H9 (cell line): ENCODE measurements at regions not wholly inside any gene's neighbourhood (a gene's known extent, or its start where the extent isn't known, plus 50 kb on each side); places are given as distances from the start of the nearest gene placed in this dataset.

Source experiments
- DNase-seq: peaks from one replicate; pipeline ENCODE4 v3.0.0-alpha.2; 2017
- H2AFZ ChIP-seq: one replicate; pipeline ENCODE4 v1.6.1; 2013; ENCODE audit warnings: mild to moderate bottlenecking, low read length, control low read depth, moderate library complexity
- H2AK5ac ChIP-seq: 2 replicates; pipeline ENCODE4 v1.6.1; 2013; ENCODE audit warnings: low read length, control low read depth, mixed read lengths; ENCODE audit not compliant: insufficient read length
- H2BK120ac ChIP-seq: one replicate; pipeline ENCODE4 v1.6.1; 2013; ENCODE audit warnings: low read depth, mild to moderate bottlenecking, low read length, control low read depth, inconsistent platforms; ENCODE audit not compliant: poor library complexity, severe bottlenecking
- H2BK12ac ChIP-seq: 2 replicates; pipeline ENCODE4 v1.6.1; 2013; ENCODE audit warnings: low read length, control low read depth, mixed read lengths, low read depth; ENCODE audit not compliant: insufficient read length
- H2BK15ac ChIP-seq: 2 replicates; pipeline ENCODE4 v1.6.1; 2013; ENCODE audit warnings: low read depth, low read length, control low read depth
- H2BK20ac ChIP-seq: one replicate; pipeline ENCODE4 v1.6.1; 2013; ENCODE audit warnings: low read depth, mild to moderate bottlenecking, low read length, control low read depth, inconsistent platforms; ENCODE audit not compliant: poor library complexity, severe bottlenecking
- H2BK5ac ChIP-seq: 2 replicates; pipeline ENCODE4 v1.6.1; 2013; ENCODE audit warnings: low read length, control low read depth, mixed read lengths; ENCODE audit not compliant: insufficient read length
- H3K14ac ChIP-seq: 2 replicates; pipeline ENCODE4 v1.6.1; 2013; ENCODE audit warnings: low read length, control low read depth; ENCODE audit not compliant: insufficient read depth
- H3K18ac ChIP-seq: 2 replicates; pipeline ENCODE4 v1.6.1; 2013; ENCODE audit warnings: low read depth, mild to moderate bottlenecking, mixed read lengths, low read length, control low read depth; ENCODE audit not compliant: insufficient read length
- H3K23ac ChIP-seq: 2 replicates; pipeline ENCODE4 v1.6.1; 2013; ENCODE audit warnings: low read length, control low read depth, mixed read lengths, low read depth; ENCODE audit not compliant: insufficient read length
- H3K23me2 ChIP-seq: 2 replicates; pipeline ENCODE4 v1.6.1; 2013; ENCODE audit warnings: low read depth, mild to moderate bottlenecking, mixed read lengths, low read length, control low read depth; ENCODE audit not compliant: insufficient read length, poor library complexity, severe bottlenecking
- H3K27ac ChIP-seq: 2 replicates; pipeline ENCODE4 v1.5.1; 2013; ENCODE audit warnings: low read length, control low read depth, mixed read lengths, low read depth; ENCODE audit not compliant: insufficient read length
- H3K27me3 ChIP-seq: 2 replicates; pipeline ENCODE4 v1.6.1; 2013; ENCODE audit warnings: low read length, control low read depth, inconsistent platforms; ENCODE audit not compliant: insufficient read depth
- H3K4ac ChIP-seq: 2 replicates; pipeline ENCODE4 v1.6.1; 2013; ENCODE audit warnings: low read depth, mild to moderate bottlenecking, control low read depth, inconsistent platforms, low read length, moderate library complexity
- H3K4me1 ChIP-seq: 2 replicates; pipeline ENCODE4 v1.6.1; 2013; ENCODE audit warnings: low read length, control low read depth, inconsistent platforms; ENCODE audit not compliant: insufficient read depth
- H3K4me2 ChIP-seq: 2 replicates; pipeline ENCODE4 v1.6.1; 2013; ENCODE audit warnings: low read length, control low read depth, mixed read lengths; ENCODE audit not compliant: insufficient read length, insufficient read depth
- H3K56ac ChIP-seq: 2 replicates; pipeline ENCODE4 v1.6.1; 2013; ENCODE audit warnings: low read depth, mild to moderate bottlenecking, mixed read lengths, low read length, control low read depth; ENCODE audit not compliant: insufficient read length
- H3K79me1 ChIP-seq: 2 replicates; pipeline ENCODE4 v1.6.1; 2013; ENCODE audit warnings: low read depth, mild to moderate bottlenecking, moderate library complexity, low read length, control low read depth, inconsistent platforms; ENCODE audit not compliant: insufficient read depth, poor library complexity, severe bottlenecking
- H3K79me2 ChIP-seq: 2 replicates; pipeline ENCODE4 v1.6.1; 2013; ENCODE audit warnings: low read length, control low read depth, inconsistent platforms; ENCODE audit not compliant: insufficient read depth
- H3K9ac ChIP-seq: 2 replicates; pipeline ENCODE4 v1.6.1; 2013; ENCODE audit warnings: low read length, control low read depth, mixed read lengths; ENCODE audit not compliant: insufficient read length; ENCODE audit errors: extremely low read depth
- H3K9me3 ChIP-seq: one replicate; pipeline ENCODE4 v1.6.1; 2013; ENCODE audit warnings: low read depth, low read length, inconsistent platforms; ENCODE audit not compliant: control insufficient read depth
- H3T11ph ChIP-seq: one replicate; pipeline ENCODE4 v1.6.1; 2013; ENCODE audit warnings: mild to moderate bottlenecking, low read length, control low read depth, inconsistent platforms
- H4K20me1 ChIP-seq: one replicate; pipeline ENCODE4 v1.6.1; 2013; ENCODE audit not compliant: control insufficient read depth, insufficient read length, insufficient read depth
- H4K5ac ChIP-seq: 2 replicates; pipeline ENCODE4 v1.6.1; 2013; ENCODE audit warnings: low read depth, mild to moderate bottlenecking, mixed read lengths, low read length, control low read depth; ENCODE audit not compliant: insufficient read length
- H4K8ac ChIP-seq: replicated peaks from 2 replicates; pipeline ENCODE4 v1.6.1; 2013; ENCODE audit warnings: low read length, control low read depth, mixed read lengths, low read depth; ENCODE audit not compliant: insufficient read length
- H4K91ac ChIP-seq: 2 replicates; pipeline ENCODE4 v1.6.1; 2013; ENCODE audit warnings: low read depth, mild to moderate bottlenecking, moderate library complexity, mixed read lengths, low read length, control low read depth; ENCODE audit not compliant: insufficient read length
- H3K27ac Mint-ChIP-seq, 3 experiments: 2 replicates in 2 of 3; 3 replicates in 1 of 3; pipeline ENCODE4 v1.8.0; 2020 to 2021; ENCODE audit warnings: mixed read lengths in 3 of 3, mild to moderate bottlenecking in 1 of 3, moderate library complexity in 1 of 3
- H3K27me3 Mint-ChIP-seq: 2 replicates; pipeline ENCODE4 v1.8.0; 2021; ENCODE audit warnings: low read depth, mild to moderate bottlenecking, moderate library complexity, mixed read lengths
- H3K36me3 Mint-ChIP-seq, 3 experiments: 2 replicates in 2 of 3; 3 replicates in 1 of 3; pipeline ENCODE4 v1.8.0; 2020 to 2021; ENCODE audit warnings: low read depth in 3 of 3, mixed read lengths in 3 of 3; ENCODE audit not compliant: insufficient read depth in 1 of 3
- H3K4me1 Mint-ChIP-seq, 2 experiments: 2 replicates each; pipeline ENCODE4 v1.8.0; 2020; ENCODE audit warnings: mixed read lengths in 2 of 2
- H3K4me3 Mint-ChIP-seq, 2 experiments: 2 replicates in 1 of 2; 3 replicates in 1 of 2; pipeline ENCODE4 v1.8.0; 2020 to 2021; ENCODE audit warnings: mild to moderate bottlenecking in 2 of 2, mixed read lengths in 2 of 2, moderate library complexity in 1 of 2
- H3K9me3 Mint-ChIP-seq, 2 experiments: 2 replicates in 1 of 2; 3 replicates in 1 of 2; pipeline ENCODE4 v1.8.0; 2020; ENCODE audit warnings: mild to moderate bottlenecking in 2 of 2, mixed read lengths in 2 of 2, moderate library complexity in 1 of 2
- WGBS: extraction: QIAGEN DNeasy Blood & Tissue Kit; methylation state at CpG from one replicate; pipeline ENCODE4 v1.1.7; 2013; ENCODE audit warnings: missing lambda C conversion rate, low lambda C conversion rate, mixed read lengths; ENCODE audit not compliant: insufficient read length; ENCODE audit errors: extremely low coverage; 5-methylcytosine and 5-hydroxymethylcytosine counted together
- TF ChIP-seq, protein P1 (sequence below): fragments of 200-600 bp; sonication (generic); conservative IDR thresholded peaks from 3 replicates; pipeline ENCODE4 v1.8.0; 2021; ENCODE audit warnings: antibody characterized with exemption, mild to moderate bottlenecking

DNA sequence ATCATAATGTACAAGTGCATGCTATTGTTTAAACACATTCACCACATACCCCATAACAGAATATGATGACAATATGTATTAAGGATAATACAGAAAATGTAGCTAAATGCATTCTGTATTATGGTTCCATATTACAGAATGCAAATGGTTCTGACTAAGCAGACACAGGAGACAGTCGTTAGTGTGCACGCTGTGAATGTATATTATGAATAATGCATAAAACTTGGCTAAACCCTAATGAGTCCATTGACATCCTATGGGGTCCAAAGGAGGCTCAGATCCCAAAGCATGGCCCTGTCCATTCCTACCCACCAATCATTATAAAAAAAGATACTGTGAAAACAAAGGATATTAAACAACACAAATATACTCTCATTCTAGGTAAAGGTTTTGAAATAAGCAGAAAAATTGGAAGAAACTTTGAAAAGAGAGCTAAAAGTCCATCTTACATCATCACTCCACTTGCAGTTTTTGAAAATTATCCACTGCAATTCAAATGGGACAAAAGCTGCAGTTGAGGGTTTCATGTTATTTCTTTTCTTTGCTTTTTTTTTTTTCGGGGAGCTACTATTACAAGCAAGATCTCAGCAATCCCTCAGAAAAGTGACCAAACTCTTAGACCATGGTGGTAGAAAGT is 415.1 kb downstream of the BCAT1 start:
- Histone ChIP-seq H4K5ac (no peak overlapping the region), H4K20me1 (no peaks in the 10 kb centered on the region), H3K9me3 (no peaks in the 10 kb centered on the region), H2AK5ac (no peak overlapping the region), H3K79me2 (no peaks in the 10 kb centered on the region), H3K4ac (no peak overlapping the region), H2BK12ac (no peak overlapping the region), H2BK120ac (no peak overlapping the region), H3K27ac (no peak overlapping the region), H3K18ac (no peak overlapping the region), H3K23me2 (no peaks in the 10 kb centered on the region), H3K56ac (no peak overlapping the region), H4K8ac (no peak overlapping the region), H2BK20ac (no peak overlapping the region), H3K79me1 (no peaks in the 10 kb centered on the region), H4K91ac (no peak overlapping the region), H3K4me2 (no peak overlapping the region), H2BK5ac (no peak overlapping the region), H3T11ph (no peak overlapping the region), H3K23ac (no peak overlapping the region), H3K14ac (no peak overlapping the region), H3K27me3 (no peaks in the 10 kb centered on the region), H3K4me1 (no peaks in the 10 kb centered on the region), H3K9ac (no peak overlapping the region), H2BK15ac (no peak overlapping the region), H2AFZ (no peak overlapping the region)
- no peaks in the 10 kb centered on the region for H3K36me3 Mint-ChIP-seq
- H3K4me3 Mint-ChIP-seq, result no peak overlapping the region
- TF ChIP-seq, protein P1, sequence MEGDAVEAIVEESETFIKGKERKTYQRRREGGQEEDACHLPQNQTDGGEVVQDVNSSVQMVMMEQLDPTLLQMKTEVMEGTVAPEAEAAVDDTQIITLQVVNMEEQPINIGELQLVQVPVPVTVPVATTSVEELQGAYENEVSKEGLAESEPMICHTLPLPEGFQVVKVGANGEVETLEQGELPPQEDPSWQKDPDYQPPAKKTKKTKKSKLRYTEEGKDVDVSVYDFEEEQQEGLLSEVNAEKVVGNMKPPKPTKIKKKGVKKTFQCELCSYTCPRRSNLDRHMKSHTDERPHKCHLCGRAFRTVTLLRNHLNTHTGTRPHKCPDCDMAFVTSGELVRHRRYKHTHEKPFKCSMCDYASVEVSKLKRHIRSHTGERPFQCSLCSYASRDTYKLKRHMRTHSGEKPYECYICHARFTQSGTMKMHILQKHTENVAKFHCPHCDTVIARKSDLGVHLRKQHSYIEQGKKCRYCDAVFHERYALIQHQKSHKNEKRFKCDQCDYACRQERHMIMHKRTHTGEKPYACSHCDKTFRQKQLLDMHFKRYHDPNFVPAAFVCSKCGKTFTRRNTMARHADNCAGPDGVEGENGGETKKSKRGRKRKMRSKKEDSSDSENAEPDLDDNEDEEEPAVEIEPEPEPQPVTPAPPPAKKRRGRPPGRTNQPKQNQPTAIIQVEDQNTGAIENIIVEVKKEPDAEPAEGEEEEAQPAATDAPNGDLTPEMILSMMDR, result no peak
- no peak overlapping the region for H3K27ac Mint-ChIP-seq
- no peaks in the 10 kb centered on the region; the same call in 1 of the 2 replicates for H3K27me3 Mint-ChIP-seq
- no peak for DNase-seq
- no CpG with 5 or more reads among the region's 3 CpGs for WGBS
- no peaks in the 10 kb centered on the region for H3K9me3 Mint-ChIP-seq
- peaks cover 17 to 20% of the 10 kb centered on the region in 2 experiments for H3K4me1 Mint-ChIP-seq
